Lower leg skin (tissue), 4 donors: ENCODE measurements at regions not wholly inside any gene's neighbourhood (a gene's known extent, or its start where the extent isn't known, plus 50 kb on each side); places are given as distances from the start of the nearest gene placed in this dataset.
A peak's percentile ranks its signal among the peaks of the same experiment; 100 is the strongest.

Source experiments
- DNase-seq, 2 donors: peaks; one replicate each; pipeline ENCODE4 v3.0.0-alpha.2; 2019; ENCODE audit warnings: low spot score in 2 of 2
- H3K4me3 ChIP-seq: fragments of 200-600 bp; sonication (generic); 2 replicates; pipeline ENCODE4 v1.5.1; 2017; ENCODE audit warnings: mild to moderate bottlenecking, low read depth; ENCODE audit not compliant: poor library complexity, severe bottlenecking
- POLR2A ChIP-seq, 2 donors: fragments of 450-650 bp; IDR thresholded peaks; one replicate each; pipeline ENCODE4 v1.6.1; 2016 to 2017; ENCODE audit warnings: antibody characterized with exemption in 2 of 2, mild to moderate bottlenecking in 1 of 2, moderate library complexity in 1 of 2
- WGBS, 2 donors: methylation state at CpG; one replicate each; pipeline ENCODE4 v1.1.5; 2018; 5-methylcytosine and 5-hydroxymethylcytosine counted together
- intact Hi-C: fragments of 100-400 bp; cut with DNase I; formaldehyde crosslinking; loops from one replicate; pipeline ENCODE4 v1.15.0; 2023; ENCODE audit warnings: low total_unique reads
- TF ChIP-seq, protein P1 (sequence below), 3 donors: fragments of 450-650 bp; IDR thresholded peaks; one replicate each; pipeline ENCODE4 v1.5.1; 2016; ENCODE audit warnings: antibody characterized with exemption in 3 of 3, mild to moderate bottlenecking in 3 of 3, moderate library complexity in 2 of 3

DNA sequence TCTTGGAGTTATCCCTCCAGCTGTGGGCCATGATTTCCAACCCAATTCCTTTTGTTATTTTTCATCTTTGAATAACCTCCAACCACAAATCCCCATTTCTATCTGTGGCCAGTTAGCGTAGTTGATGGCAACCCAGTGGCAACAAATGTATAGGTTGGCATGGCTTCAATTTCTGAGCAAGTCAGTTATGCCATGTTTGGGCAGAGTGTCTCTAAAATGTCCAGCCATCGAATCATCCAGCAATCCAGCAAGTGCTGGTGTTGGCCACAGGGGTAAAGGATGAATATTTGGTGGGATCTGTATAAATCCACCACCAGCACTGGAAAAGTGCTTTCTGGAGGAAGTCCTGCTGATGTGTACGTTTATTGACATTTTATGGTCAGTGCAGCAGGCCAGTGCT is 233.3 kb downstream of the MYLK4 start:
- intact Hi-C loops = no loop called here
- H3K4me3 ChIP-seq = no peak overlapping the region
- TF ChIP-seq, protein P1, sequence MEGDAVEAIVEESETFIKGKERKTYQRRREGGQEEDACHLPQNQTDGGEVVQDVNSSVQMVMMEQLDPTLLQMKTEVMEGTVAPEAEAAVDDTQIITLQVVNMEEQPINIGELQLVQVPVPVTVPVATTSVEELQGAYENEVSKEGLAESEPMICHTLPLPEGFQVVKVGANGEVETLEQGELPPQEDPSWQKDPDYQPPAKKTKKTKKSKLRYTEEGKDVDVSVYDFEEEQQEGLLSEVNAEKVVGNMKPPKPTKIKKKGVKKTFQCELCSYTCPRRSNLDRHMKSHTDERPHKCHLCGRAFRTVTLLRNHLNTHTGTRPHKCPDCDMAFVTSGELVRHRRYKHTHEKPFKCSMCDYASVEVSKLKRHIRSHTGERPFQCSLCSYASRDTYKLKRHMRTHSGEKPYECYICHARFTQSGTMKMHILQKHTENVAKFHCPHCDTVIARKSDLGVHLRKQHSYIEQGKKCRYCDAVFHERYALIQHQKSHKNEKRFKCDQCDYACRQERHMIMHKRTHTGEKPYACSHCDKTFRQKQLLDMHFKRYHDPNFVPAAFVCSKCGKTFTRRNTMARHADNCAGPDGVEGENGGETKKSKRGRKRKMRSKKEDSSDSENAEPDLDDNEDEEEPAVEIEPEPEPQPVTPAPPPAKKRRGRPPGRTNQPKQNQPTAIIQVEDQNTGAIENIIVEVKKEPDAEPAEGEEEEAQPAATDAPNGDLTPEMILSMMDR (IDR thresholded peaks at IDR 0.05) = no peak
- no peak for TF ChIP-seq POLR2A (IDR thresholded peaks at IDR 0.05)
- WGBS, 2 donors = 88 to 100% methylated on average over 3 of the region's 3 CpGs
- no peak for DNase-seq

DNA sequence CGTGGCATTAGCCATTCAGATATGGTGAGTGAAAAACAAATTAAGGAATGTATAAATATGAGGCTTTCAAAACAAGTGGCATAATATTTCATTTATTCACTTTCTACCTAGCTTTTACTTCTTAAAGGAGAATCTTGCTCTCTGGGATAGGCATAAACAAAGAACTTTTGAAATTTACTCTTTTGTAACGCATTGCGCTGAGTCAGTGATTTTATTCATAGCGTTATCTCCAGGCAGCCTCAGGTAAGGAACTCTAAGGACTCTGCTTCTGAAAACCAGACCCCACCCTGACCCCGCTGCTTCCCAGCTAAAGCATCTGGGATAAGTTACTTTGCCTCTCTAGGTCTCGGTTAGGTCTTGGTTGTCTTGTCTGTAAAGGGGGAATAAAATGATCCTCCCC is 234.7 kb downstream of the MYLK4 start:
- 79 to 82% methylated on average over 6 of the region's 6 CpGs for WGBS, 2 donors
- TF ChIP-seq, protein P1 (IDR thresholded peaks at IDR 0.05) = no peak
- no peak for TF ChIP-seq POLR2A (IDR thresholded peaks at IDR 0.05)
- H3K4me3 ChIP-seq = no peak overlapping the region
- intact Hi-C loops = no loop called here
- DNase-seq = no peak

DNA sequence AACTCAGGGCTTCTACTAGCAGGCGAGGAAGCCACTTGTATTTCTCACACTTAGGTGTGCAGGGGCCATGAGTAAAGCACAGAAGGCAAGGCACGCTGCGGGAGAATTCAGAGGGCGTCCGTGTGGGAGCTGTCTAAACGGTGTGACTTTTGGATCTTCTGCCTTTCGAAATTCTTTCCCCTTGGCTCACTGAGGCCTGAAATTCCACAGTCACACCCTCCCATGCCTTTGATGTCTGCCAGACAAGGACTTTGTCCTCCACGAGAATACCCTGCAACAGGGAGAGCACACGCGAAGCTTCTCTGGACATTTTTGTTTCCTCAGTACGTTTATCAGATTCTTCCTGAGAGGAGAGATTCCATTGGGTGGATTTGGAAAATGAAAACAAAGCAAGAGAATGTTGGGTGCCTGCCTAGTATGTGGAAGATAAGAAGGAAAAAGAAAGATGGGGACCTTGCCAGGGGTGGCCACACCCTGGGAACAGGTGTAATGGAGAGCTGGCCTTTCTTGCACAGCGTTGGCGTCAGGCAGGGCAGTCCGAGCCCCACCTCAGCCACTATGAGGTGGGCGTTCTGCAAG is 235.7 kb downstream of the MYLK4 start:
- H3K4me3 ChIP-seq = no peak overlapping the region
- intact Hi-C loops = no loop called here
- TF ChIP-seq, protein P1 (IDR thresholded peaks at IDR 0.05) = peak in 1 of 3 donors; percentile 63
- no peak for TF ChIP-seq POLR2A (IDR thresholded peaks at IDR 0.05)
- WGBS, 2 donors = 50 to 62% methylated on average over 15 of the region's 15 CpGs
- no peak for DNase-seq

DNA sequence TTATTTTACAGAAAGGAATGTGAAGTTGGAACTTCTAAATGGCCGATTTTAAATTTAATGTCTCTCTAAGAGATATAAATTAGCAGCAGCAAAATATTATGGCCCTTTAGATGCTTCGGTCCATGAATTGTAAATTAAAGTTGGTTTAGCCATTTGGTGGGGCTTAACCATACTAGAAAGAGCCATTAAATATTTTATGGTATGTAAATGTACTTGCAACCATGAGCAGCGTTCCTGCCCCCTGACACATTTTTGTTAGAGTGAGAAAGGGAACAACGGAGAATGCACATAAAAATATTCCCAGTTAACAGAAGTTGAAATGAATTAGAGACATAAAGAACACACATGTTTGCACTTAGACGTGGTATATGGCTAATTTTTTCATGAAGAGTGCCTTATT is 237.9 kb downstream of the MYLK4 start:
- 74 to 80% methylated on average over 5 of the region's 5 CpGs for WGBS, 2 donors
- TF ChIP-seq POLR2A (IDR thresholded peaks at IDR 0.05) = no peak
- TF ChIP-seq, protein P1 (IDR thresholded peaks at IDR 0.05) = no peak
- intact Hi-C loops = no loop called here
- H3K4me3 ChIP-seq = no peak overlapping the region
- DNase-seq = no peak

DNA sequence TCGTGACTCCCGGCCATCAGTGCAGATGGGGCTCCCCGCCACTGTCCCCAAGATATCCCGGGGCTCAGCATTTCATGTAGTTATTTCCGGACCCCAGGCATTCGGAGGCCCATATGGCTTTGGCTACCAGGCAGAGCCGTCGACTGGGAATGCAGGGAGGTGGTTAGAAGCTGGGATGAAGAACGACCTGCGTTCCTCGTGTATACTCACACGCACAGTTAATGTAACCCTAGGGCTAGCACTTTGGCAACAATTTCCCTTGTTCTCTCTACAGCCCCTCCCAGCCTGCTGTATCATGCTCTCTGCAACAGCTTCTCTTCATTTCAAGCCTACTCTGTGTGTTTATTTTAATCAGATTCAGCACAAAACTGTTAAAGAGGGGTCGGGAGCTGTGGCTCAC is 240.4 kb downstream of the MYLK4 start:
- 64 to 66% methylated on average over 13 of the region's 13 CpGs for WGBS, 2 donors
- intact Hi-C loops = no loop called here

More for the DNA sequence above, 240.4 kb downstream of the MYLK4 start:
- TF ChIP-seq, protein P1 (IDR thresholded peaks at IDR 0.05) = no peak
- TF ChIP-seq POLR2A (IDR thresholded peaks at IDR 0.05) = no peak
- no peak for DNase-seq
- H3K4me3 ChIP-seq = no peak overlapping the region
